ENCODE measurements at regions not wholly inside any gene's neighbourhood (a gene's known extent, or its start where the extent isn't known, plus 50 kb on each side); places are given as distances from the start of the nearest gene placed in this dataset.
"Not testable (repeated sequence)": the region's sequence is repeated elsewhere in the genome, so short reads cannot be mapped to it uniquely, and the experiment has no call there.

- DNase-seq (ENCODE audit: low spot score), result not testable (repeated sequence)
Measured at GRCh38 chr1:149157409-149157808, 54.1 kb upstream of the NBPF9 start.

GRCh38 chr1:149158308-149158707 lies 55.0 kb upstream of the NBPF9 start:
- DNase-seq (ENCODE audit: low spot score), result not testable (repeated sequence)

GRCh38 chr1:149163063-149163444 lies 59.7 kb upstream of the NBPF9 start:
- not testable (repeated sequence) for DNase-seq (ENCODE audit: low spot score)

GRCh38 chr1:149174765-149175164 lies 71.4 kb upstream of the NBPF9 start:
- DNase-seq (ENCODE audit: low spot score), result not testable (repeated sequence)

GRCh38 chr1:149175812-149176211 lies 72.5 kb upstream of the NBPF9 start:
- DNase-seq (ENCODE audit: low spot score), result not testable (repeated sequence)

GRCh38 chr1:149176453-149177316 lies 73.3 kb upstream of the NBPF9 start:
- DNase-seq (ENCODE audit: low spot score), result not testable (repeated sequence)

GRCh38 chr1:149190742-149191141 lies 87.4 kb upstream of the NBPF9 start:
- DNase-seq (ENCODE audit: low spot score), result not testable (repeated sequence)

- not testable (repeated sequence) for DNase-seq (ENCODE audit: low spot score)
Measured at GRCh38 chr1:149196651-149197050, 93.3 kb upstream of the NBPF9 start.

- DNase-seq (ENCODE audit: low spot score), result not testable (repeated sequence)
Measured at GRCh38 chr1:149200567-149200966, 97.2 kb upstream of the NBPF9 start.

- not testable (repeated sequence) for DNase-seq (ENCODE audit: low spot score)
Measured at GRCh38 chr1:149202283-149202682, 98.9 kb upstream of the NBPF9 start.

GRCh38 chr1:149204396-149204795 lies 101.0 kb upstream of the NBPF9 start:
- not testable (repeated sequence) for DNase-seq (ENCODE audit: low spot score)

- DNase-seq (ENCODE audit: low spot score), result not testable (repeated sequence)
Measured at GRCh38 chr1:149208836-149209235, 105.5 kb upstream of the NBPF9 start.

GRCh38 chr1:149211757-149212420 lies 108.5 kb upstream of the NBPF9 start:
- not testable (repeated sequence) for DNase-seq (ENCODE audit: low spot score)

GRCh38 chr1:149212946-149213345 lies 109.6 kb upstream of the NBPF9 start:
- not testable (repeated sequence) for DNase-seq (ENCODE audit: low spot score)

GRCh38 chr1:149213673-149214072 lies 110.3 kb upstream of the NBPF9 start:
- not testable (repeated sequence) for DNase-seq (ENCODE audit: low spot score)

- not testable (repeated sequence) for DNase-seq (ENCODE audit: low spot score)
Measured at GRCh38 chr1:149218080-149218988, 115.0 kb upstream of the NBPF9 start.

- not testable (repeated sequence) for DNase-seq (ENCODE audit: low spot score)
Measured at GRCh38 chr1:149219539-149219938, 116.2 kb upstream of the NBPF9 start.

- DNase-seq (ENCODE audit: low spot score), result not testable (repeated sequence)
Measured at GRCh38 chr1:149220463-149221074, 117.2 kb upstream of the NBPF9 start.

- DNase-seq (ENCODE audit: low spot score), result not testable (repeated sequence)
Measured at GRCh38 chr1:149227933-149228665, 124.7 kb upstream of the NBPF9 start.

GRCh38 chr1:149228672-149229585 lies 125.6 kb upstream of the NBPF9 start:
- not testable (repeated sequence) for DNase-seq (ENCODE audit: low spot score)

Data from LoVo (cell line).